ENCODE measurements at regions not wholly inside any gene's neighbourhood (a gene's known extent, or its start where the extent isn't known, plus 50 kb on each side); places are given as distances from the start of the nearest gene placed in this dataset.

GRCh38 chr12:13559318-13559978 lies 362.9 kb downstream of the EMP1 start (continued):
- TF ChIP-seq, protein P1, sequence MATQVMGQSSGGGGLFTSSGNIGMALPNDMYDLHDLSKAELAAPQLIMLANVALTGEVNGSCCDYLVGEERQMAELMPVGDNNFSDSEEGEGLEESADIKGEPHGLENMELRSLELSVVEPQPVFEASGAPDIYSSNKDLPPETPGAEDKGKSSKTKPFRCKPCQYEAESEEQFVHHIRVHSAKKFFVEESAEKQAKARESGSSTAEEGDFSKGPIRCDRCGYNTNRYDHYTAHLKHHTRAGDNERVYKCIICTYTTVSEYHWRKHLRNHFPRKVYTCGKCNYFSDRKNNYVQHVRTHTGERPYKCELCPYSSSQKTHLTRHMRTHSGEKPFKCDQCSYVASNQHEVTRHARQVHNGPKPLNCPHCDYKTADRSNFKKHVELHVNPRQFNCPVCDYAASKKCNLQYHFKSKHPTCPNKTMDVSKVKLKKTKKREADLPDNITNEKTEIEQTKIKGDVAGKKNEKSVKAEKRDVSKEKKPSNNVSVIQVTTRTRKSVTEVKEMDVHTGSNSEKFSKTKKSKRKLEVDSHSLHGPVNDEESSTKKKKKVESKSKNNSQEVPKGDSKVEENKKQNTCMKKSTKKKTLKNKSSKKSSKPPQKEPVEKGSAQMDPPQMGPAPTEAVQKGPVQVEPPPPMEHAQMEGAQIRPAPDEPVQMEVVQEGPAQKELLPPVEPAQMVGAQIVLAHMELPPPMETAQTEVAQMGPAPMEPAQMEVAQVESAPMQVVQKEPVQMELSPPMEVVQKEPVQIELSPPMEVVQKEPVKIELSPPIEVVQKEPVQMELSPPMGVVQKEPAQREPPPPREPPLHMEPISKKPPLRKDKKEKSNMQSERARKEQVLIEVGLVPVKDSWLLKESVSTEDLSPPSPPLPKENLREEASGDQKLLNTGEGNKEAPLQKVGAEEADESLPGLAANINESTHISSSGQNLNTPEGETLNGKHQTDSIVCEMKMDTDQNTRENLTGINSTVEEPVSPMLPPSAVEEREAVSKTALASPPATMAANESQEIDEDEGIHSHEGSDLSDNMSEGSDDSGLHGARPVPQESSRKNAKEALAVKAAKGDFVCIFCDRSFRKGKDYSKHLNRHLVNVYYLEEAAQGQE (IDR thresholded peaks at IDR 0.05) = no peak
- no peak for TF ChIP-seq SMC3 (IDR thresholded peaks at IDR 0.05)

DNA sequence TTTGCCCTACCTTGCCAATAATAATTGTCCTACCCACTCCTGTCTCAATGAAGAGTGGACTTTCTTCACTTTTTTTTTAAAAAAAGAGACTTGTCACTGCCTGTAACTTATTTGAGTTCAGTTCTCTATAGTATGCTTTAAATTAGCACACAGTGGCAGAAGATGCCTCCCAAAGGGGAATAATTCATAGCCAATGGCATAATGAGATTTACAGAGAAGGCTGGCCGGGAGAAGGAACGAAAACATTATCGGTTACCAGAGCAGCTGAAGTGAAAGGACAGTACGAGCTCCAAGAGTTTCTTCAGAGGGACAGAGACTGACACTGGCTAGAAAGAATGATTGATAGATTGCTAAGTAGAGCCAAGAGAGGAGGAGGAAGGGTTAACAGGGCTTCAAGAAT lies 356.3 kb downstream of the EMP1 start:
- ChIA-PET POLR2A (no interaction called here), CTCF (interaction anchor here (1.0 to 1.2 kb wide), 2 partner anchors 15 to 18 kb away, joined by 3 to 4 read pairs; no protein-coding TSS in a partner anchor)
- Histone ChIP-seq H3K9me3 (no peaks in the 10 kb centered on the region), H3K4me2 (no peak overlapping the region), H3K27ac (no peak overlapping the region), H3K4me1 (no peaks in the 10 kb centered on the region), H3K4me3 (no peak overlapping the region)
- WGBS (ENCODE audit: missing lambda C conversion rate) = 63% methylated on average over 4 of the region's 4 CpGs
- DNase-seq (ENCODE audit: low read depth in 1 of 2, low spot score in 1 of 2) (no peak), FAIRE-seq (no peak), ATAC-seq (no peak)
- TF ChIP-seq NPAS2 (CRISPR knock-in tag; IDR thresholded peaks at IDR 0.05; ENCODE audit: borderline replicate concordance) (no peak), TFCP2L1 (CRISPR knock-in tag; IDR thresholded peaks at IDR 0.05) (no peak), ZNF302 (CRISPR knock-in tag; IDR thresholded peaks at IDR 0.05) (no peak), JUNB (IDR thresholded peaks at IDR 0.05) (no peak), USF2 (IDR thresholded peaks at IDR 0.05) (no peak), HOXA7 (CRISPR knock-in tag; IDR thresholded peaks at IDR 0.05) (no peak), MAFK (IDR thresholded peaks at IDR 0.05; ENCODE audit: partially characterized antibody) (no peak), HDAC2 (IDR thresholded peaks at IDR 0.05) (no peak), NR3C1 (IDR thresholded peaks at IDR 0.05) (no peak), BHLHE40 (IDR thresholded peaks at IDR 0.05; ENCODE audit: low read depth, low read length) (no peak), NFE2L2 (conservative IDR thresholded peaks at IDR 0.05; ENCODE audit: low read length) (no peak), EHF (CRISPR knock-in tag; IDR thresholded peaks at IDR 0.05) (no peak), ZFP36 (IDR thresholded peaks at IDR 0.05; ENCODE audit: borderline replicate concordance, partially characterized antibody) (no peak), RFX5 (IDR thresholded peaks at IDR 0.05) (no peak)
- TF ChIP-seq, protein P1 (IDR thresholded peaks at IDR 0.05) = no peak
- TF ChIP-seq, protein P2, sequence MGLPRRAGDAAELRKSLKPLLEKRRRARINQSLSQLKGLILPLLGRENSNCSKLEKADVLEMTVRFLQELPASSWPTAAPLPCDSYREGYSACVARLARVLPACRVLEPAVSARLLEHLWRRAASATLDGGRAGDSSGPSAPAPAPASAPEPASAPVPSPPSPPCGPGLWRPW (IDR thresholded peaks at IDR 0.05) = no peak

- Histone ChIP-seq H3K4me3 (no peak overlapping the region), H3K4me2 (no peak overlapping the region), H3K9me3 (no peaks in the 10 kb centered on the region), H3K27ac (no peak overlapping the region), H3K4me1 (peaks cover 6% of the 10 kb centered on the region; the same call in 2 of the 3 replicates)
- DNase-seq (ENCODE audit: low read depth in 1 of 2, low spot score in 1 of 2) (no peak), ATAC-seq (no peak), FAIRE-seq (no peak)
- CTCF ChIA-PET = interaction anchor here (1.1 to 5.8 kb wide), 2 partner anchors 12 to 14 kb away, joined by 3 to 38 read pairs; no protein-coding TSS in a partner anchor
- TF ChIP-seq CHD2 (IDR thresholded peaks at IDR 0.05; ENCODE audit: low read length, partially characterized antibody) (no peak), MAFK (IDR thresholded peaks at IDR 0.05; ENCODE audit: partially characterized antibody) (peak; percentile 69)
- POLR2A ChIA-PET = no interaction called here
Observed at GRCh38 chr12:13547283-13547682, 350.8 kb downstream of the EMP1 start.

Data from A549 (cell line).